HG03469 (cell line): ENCODE measurements at regions not wholly inside any gene's neighbourhood (a gene's known extent, or its start where the extent isn't known, plus 50 kb on each side); places are given as distances from the start of the nearest gene placed in this dataset.
"Not testable (repeated sequence)": the region's sequence is repeated elsewhere in the genome, so short reads cannot be mapped to it uniquely, and the experiment has no call there.

Experiments used
- ATAC-seq: cut with Tn5 transposase; IDR thresholded peaks from one replicate; pipeline ENCODE4 v1.9.1; 2021; ENCODE audit warnings: mild to moderate bottlenecking, moderate library complexity, moderate number of reproducible peaks; ENCODE audit not compliant: unreplicated experiment

- ATAC-seq, result no peak
Observed at GRCh38 chr16:51290442-51291285, 139.6 kb upstream of the SALL1 start.

GRCh38 chr16:51289336-51289735, 138.3 kb upstream of the SALL1 start:
- ATAC-seq, result no peak

- no peak for ATAC-seq
Observed at GRCh38 chr16:51287121-51287755, 136.2 kb upstream of the SALL1 start.

GRCh38 chr16:51286272-51286671, 135.2 kb upstream of the SALL1 start:
- ATAC-seq, result no peak

GRCh38 chr16:51276336-51276735, 125.3 kb upstream of the SALL1 start:
- ATAC-seq, result no peak

DNA sequence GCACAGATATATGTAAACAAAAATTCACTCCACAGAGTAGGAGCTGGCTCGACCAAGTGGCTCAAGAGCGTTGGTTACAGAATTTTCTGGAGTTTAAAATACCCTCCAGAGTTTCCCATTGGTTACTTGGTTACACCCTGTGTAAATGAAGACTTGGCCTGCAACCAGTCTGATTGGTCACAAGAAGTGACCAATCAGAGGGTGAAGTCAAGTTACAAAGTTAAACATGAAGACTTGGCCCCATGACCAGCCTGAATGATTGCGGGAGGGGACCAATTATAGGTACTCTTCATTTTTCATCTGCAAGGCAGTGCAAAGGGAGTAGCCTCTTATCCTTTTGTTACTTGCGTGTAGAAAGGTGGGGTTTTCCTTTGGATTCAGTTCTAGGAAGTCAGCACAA, 121.3 kb upstream of the SALL1 start:
- no peak for ATAC-seq

GRCh38 chr16:51271156-51271701, 120.2 kb upstream of the SALL1 start:
- ATAC-seq, result no peak

DNA sequence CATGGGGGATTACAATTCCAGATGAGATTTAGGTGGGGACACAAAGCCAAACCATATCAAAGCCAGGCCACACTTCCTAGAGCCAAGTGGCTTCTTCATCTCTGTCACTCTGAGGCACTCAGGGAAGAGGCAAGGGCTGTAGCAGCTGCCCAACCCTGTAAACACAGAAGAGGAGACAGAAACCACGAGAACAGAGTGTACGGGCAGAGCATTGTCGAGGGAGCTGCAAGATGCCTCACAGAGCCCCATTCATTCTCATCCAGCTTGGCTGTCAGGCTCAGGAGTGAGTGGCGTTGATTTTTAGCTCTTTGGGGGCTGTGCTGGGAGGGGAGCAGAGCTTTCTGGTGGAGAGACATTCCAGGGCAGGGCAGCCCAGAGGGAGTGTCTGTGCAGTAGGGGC, 117.2 kb upstream of the SALL1 start:
- no peak for ATAC-seq

GRCh38 chr16:51267681-51268080, 116.6 kb upstream of the SALL1 start:
- ATAC-seq, result no peak

- ATAC-seq, result no peak
Observed at GRCh38 chr16:51262428-51262827, 111.4 kb upstream of the SALL1 start.

DNA sequence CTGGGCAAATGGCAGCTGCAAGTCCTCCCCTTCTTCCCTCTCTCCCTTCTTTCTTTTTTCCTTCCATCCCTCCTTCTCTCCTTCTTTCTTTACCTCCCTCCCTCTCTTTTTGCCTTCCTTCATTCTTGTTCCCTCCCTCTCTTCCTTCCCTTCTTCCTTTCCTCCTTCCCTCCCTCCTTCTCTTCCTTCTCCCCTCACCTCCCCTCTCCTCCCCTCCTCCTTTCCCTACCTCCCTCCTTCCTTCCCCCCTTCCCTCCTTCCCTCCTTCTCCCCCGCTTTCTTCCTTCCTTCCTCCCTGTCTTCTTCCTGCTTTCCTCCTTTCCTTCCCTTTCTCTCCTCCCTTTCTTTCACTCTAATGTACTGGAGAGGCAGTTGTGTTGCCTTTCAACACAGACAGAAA, 110.8 kb upstream of the SALL1 start:
- ATAC-seq, result no peak

- ATAC-seq, result no peak
Observed at GRCh38 chr16:51255349-51255972, 104.4 kb upstream of the SALL1 start.

DNA sequence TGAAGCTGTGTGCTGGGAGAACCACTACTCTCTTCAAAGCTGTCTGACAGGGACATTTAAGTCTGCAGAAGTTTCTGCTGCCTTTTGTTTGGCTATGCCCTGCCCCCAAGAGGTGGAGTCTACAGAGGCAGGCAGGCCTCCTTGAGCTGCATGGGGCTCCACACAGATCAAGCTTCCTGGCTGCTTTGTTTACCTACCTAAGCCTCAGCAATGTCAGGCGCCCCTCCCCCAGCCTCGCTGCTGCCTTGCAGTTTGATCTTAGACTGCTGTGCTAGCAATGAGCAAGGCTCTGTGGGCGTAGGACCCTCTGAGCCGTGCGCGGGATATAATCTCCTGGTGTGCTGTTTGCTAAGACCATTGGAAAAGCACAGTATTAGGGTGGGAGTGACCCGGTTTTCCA, 103.3 kb upstream of the SALL1 start:
- ATAC-seq, result not testable (repeated sequence)

DNA sequence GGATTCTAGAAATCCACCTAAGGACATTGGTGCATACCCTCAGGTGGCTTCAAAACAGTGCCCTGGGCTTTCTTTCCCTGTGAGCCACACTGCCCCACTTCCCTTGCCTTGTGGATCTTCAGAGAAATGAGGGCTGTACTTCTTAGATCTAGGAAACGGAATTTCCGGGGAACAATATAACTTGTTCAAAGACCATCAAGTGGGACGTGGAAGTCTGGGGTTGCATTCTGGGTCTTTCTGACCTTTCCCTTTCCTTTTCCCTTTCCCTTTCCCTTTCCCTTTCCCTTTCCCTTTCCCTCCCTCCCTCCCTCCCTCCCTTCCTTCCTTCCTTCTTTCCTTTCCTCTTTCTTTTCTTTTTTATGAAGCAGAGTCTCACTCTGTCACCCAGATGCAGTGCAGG, 97.1 kb upstream of the SALL1 start:
- no peak for ATAC-seq

DNA sequence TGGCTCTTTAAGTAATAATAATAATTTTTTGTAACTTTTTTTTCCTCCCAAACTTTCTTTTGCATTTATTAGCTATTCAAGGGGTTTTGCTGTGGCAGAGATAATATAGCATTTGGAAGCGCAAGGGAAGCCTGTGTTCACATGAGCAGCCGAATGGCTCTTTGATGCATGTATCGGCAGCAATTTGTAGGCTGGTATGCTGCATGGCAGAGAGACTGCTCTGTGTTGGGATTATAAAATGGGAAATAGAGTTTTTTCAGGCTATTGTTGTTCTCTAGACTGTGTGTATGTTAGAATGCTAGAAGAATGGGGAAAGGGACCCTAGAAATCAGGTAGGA, 94.6 kb upstream of the SALL1 start:
- ATAC-seq, result no peak

- no peak for ATAC-seq
Observed at GRCh38 chr16:51244887-51245657, 94.0 kb upstream of the SALL1 start.

DNA sequence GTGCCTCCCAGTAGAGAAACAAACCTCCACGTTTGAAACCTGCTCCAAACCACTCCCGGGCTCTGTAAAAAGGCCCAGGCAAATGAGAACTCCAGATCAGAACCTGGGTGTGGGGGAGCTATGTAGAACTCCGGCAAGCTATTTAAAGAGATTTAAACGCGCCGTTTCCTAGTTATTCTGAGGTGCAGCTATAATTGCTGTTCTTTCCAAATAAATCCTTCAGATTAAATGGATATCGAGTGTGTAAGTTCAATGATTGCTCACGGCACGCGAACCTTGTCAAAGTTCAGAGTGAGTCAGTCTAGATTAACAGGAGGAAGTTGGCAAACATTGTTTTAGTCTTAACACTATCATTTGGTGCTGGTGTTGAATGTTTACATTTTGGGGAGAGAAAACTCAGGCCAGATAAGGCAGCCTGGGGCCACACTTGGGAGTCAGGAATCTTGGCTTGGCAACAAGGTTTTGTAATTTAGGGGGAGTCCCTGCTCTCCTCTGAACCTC, 92.9 kb upstream of the SALL1 start:
- ATAC-seq, result no peak

DNA sequence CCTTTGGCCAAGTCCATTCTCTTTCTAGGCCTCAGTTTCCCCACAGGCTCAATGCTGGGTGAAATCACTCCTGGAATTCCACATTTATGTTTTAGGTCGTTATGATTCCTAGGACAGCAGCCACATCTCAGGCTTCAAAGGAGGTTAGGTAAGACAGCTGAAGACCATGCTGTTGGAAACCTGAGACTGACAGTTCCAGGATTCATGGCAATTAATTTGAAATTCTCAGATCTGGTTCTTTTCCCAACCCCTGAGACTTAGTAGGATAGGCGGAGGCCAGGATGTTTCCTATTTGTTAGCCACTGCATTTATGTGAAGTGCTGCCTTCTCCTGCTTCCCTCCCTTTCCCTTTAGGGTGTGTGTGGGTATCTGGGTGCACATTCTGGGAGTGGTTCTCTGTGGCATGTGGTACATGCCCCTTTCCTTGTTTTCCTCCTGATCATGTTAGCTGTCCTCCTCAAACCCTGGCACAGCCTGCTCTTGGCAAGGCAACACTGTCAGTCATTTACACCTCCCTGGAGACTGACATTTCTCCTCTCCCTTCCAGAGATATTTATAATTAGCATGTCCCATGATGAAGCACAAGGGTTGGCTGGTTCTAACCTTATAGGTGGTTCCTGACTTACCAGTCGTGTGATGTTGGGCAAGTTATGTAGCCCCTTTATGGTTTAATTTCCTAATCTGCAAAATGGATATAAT, 91.4 kb upstream of the SALL1 start:
- no peak for ATAC-seq

- ATAC-seq, result no peak
Observed at GRCh38 chr16:51239196-51239595, 88.1 kb upstream of the SALL1 start.

- no peak for ATAC-seq
Observed at GRCh38 chr16:51237861-51238378, 86.8 kb upstream of the SALL1 start.
